GM12878 (cell line): ENCODE measurements at regions not wholly inside any gene's neighbourhood (a gene's known extent, or its start where the extent isn't known, plus 50 kb on each side); places are given as distances from the start of the nearest gene placed in this dataset.

Source experiments
- ATAC-seq: fragments of 200-7000 bp; cut with Tn5 transposase; 3 replicates; pipeline ENCODE4 v1.9.1; 2020; ENCODE audit warnings: mild to moderate bottlenecking, moderate library complexity
- BruUV-seq: library from RNA; stranded (reverse); fragments of 400-500 nt; replicated peaks from 2 replicates; lab custom pipeline; 2021; lab: Mats Ljungman, UMichigan
- CTCF ChIA-PET: fragments of 300-600 bp; sonication (Branson Sonifier 250); formaldehyde crosslinking; extraction: SDS; loops from one replicate; lab custom pipeline; 2021; ENCODE audit warnings: inconsistent platforms; lab: Yijun Ruan, JAX
- POLR2A ChIA-PET: fragments of 350-600 bp; formaldehyde crosslinking; extraction: SDS; loops from one replicate; lab custom pipeline; 2021; ENCODE audit warnings: inconsistent platforms; lab: Charles Lee
- RAD21 ChIA-PET: fragments of 300-600 bp; sonication (Branson Sonifier 250); formaldehyde crosslinking; loops from one replicate; lab custom pipeline; 2023; ENCODE audit warnings: antibody characterized with exemption; ENCODE audit not compliant: unreplicated experiment; lab: Charles Lee
- SMC1A ChIA-PET: fragments of 300-600 bp; sonication (Branson Sonifier 250); formaldehyde crosslinking; loops from one replicate; lab custom pipeline; 2023; ENCODE audit not compliant: unreplicated experiment, uncharacterized antibody; lab: Charles Lee
- DNase-seq: peaks from one replicate; pipeline ENCODE4 v3.0.0-alpha.2; 2011; ENCODE audit warnings: low read depth, low spot score
- FAIRE-seq: peaks from 3 replicates; lab custom pipeline; 2011; peaks lifted over from hg19 to GRCh38; lab: Jason Lieb, UNC
- H2AFZ ChIP-seq: 2 replicates; pipeline ENCODE4 v1.6.0; 2011; ENCODE audit warnings: low read depth, low read length, control low read depth; ENCODE audit not compliant: control insufficient read depth
- H3K27ac ChIP-seq: 2 replicates; pipeline ENCODE4 v1.5.1; 2011; ENCODE audit warnings: control low read depth; ENCODE audit not compliant: control insufficient read depth, insufficient read depth
- H3K27me3 ChIP-seq, 2 experiments: replicated peaks in 1 of 2; 2 replicates each; pipeline versions ENCODE4 v1.6.0 to v1.6.1; 2011; ENCODE audit warnings: low read length in 1 of 2; ENCODE audit not compliant: control insufficient read depth in 2 of 2, insufficient read depth in 2 of 2
- H3K36me3 ChIP-seq, 2 experiments: 2 replicates each; pipeline ENCODE4 v1.5.1; 2011; ENCODE audit warnings: low read length in 1 of 2; ENCODE audit not compliant: control insufficient read depth in 2 of 2, insufficient read depth in 2 of 2
- H3K4me1 ChIP-seq: 2 replicates; pipeline ENCODE4 v1.6.1; 2011; ENCODE audit warnings: mild to moderate bottlenecking, low read length, moderate library complexity, mixed read lengths; ENCODE audit not compliant: control insufficient read depth, insufficient read depth
- H3K4me2 ChIP-seq: 2 replicates; pipeline ENCODE4 v1.6.0; 2011; ENCODE audit warnings: control low read depth; ENCODE audit not compliant: control insufficient read depth, insufficient read depth
- H3K4me3 ChIP-seq: fragments of 200-600 bp; sonication (generic); 2 replicates; pipeline ENCODE4 v1.5.1; 2016
- H3K79me2 ChIP-seq: 2 replicates; pipeline ENCODE4 v1.6.0; 2011; ENCODE audit warnings: low read length; ENCODE audit not compliant: control insufficient read depth, insufficient read depth
- H3K9ac ChIP-seq: 2 replicates; pipeline ENCODE4 v1.8.0; 2011; ENCODE audit warnings: low read length, control low read depth, mixed read lengths; ENCODE audit not compliant: control insufficient read depth, insufficient read depth
- H3K9me3 ChIP-seq: replicated peaks from 3 replicates; pipeline ENCODE4 v1.5.1; 2011; ENCODE audit warnings: mild to moderate bottlenecking, low read length; ENCODE audit not compliant: control insufficient read depth, insufficient read depth
- H4K20me1 ChIP-seq: 2 replicates; pipeline ENCODE4 v1.6.0; 2011; ENCODE audit not compliant: control insufficient read depth, insufficient read depth
- BRCA1 ChIP-seq: IDR thresholded peaks from 2 replicates; pipeline ENCODE4 v1.6.1; 2011; ENCODE audit warnings: low read depth, low read length, improper control_type of control experiment
- CBFB ChIP-seq: IDR thresholded peaks from 2 replicates; pipeline ENCODE4 v1.6.1; 2016; ENCODE audit warnings: antibody characterized with exemption, low read depth
- HDAC6 ChIP-seq: fragments of 200-600 bp; sonication (generic); IDR thresholded peaks from one replicate; pipeline ENCODE4 v1.8.0; 2017; ENCODE audit warnings: antibody characterized with exemption; ENCODE audit not compliant: unreplicated experiment
- MAX ChIP-seq: IDR thresholded peaks from 2 replicates; pipeline ENCODE4 v1.6.1; 2012; ENCODE audit warnings: low read depth, low read length, improper control_type of control experiment
- MTA2 ChIP-seq: fragments of 450-650 bp; IDR thresholded peaks from 2 replicates; pipeline ENCODE4 v1.6.1; 2016; ENCODE audit warnings: low read depth, mild to moderate bottlenecking, moderate library complexity
- NBN ChIP-seq: fragments of 450-650 bp; IDR thresholded peaks from 2 replicates; pipeline ENCODE4 v1.6.1; 2016
- PAX8 ChIP-seq: fragments of 450-650 bp; IDR thresholded peaks from 2 replicates; pipeline ENCODE4 v1.6.1; 2017; ENCODE audit warnings: mild to moderate bottlenecking, moderate library complexity
- ZZZ3 ChIP-seq: IDR thresholded peaks from 2 replicates; pipeline ENCODE4 v1.6.1; 2011; ENCODE audit warnings: low read depth; ENCODE audit not compliant: control insufficient read depth, insufficient read length
- WGBS: methylation state at CpG from one replicate; pipeline ENCODE4 v1.1.6; 2016; ENCODE audit warnings: low lambda C conversion rate; ENCODE audit not compliant: insufficient replicate concordance, insufficient coverage; ENCODE audit errors: missing lambda C conversion rate; 5-methylcytosine and 5-hydroxymethylcytosine counted together
- in situ Hi-C: fragments of 300-500 bp; cut with MboI; formaldehyde crosslinking; loops from 9 replicates; pipeline ENCODE4 v1.14.3; 2018; ENCODE audit warnings: mixed read lengths
- intact Hi-C: fragments of 100-400 bp; cut with micrococcal nuclease; formaldehyde crosslinking; loops from one replicate; pipeline ENCODE4 v1.14.2; 2022; ENCODE audit not compliant: unreplicated experiment
- TF ChIP-seq, protein P1 (sequence below): IDR thresholded peaks from 2 replicates; pipeline ENCODE4 v1.6.1; 2012; ENCODE audit warnings: improper control_type of control experiment, low read depth, low read length; ENCODE audit not compliant: insufficient replicate concordance
- TF ChIP-seq, protein P2 (sequence below), 3 experiments: IDR thresholded peaks in 2 of 3; conservative IDR thresholded peaks in 1 of 3; 2 replicates each; pipeline ENCODE4 v1.5.1; 2011; ENCODE audit warnings: low read depth in 3 of 3, low read length in 3 of 3, mild to moderate bottlenecking in 3 of 3, control low read depth in 2 of 3, moderate library complexity in 2 of 3, inconsistent platforms in 1 of 3, mixed read lengths in 1 of 3; ENCODE audit not compliant: control insufficient read depth in 2 of 3, insufficient read depth in 1 of 3; ENCODE audit errors: extremely low read depth in 1 of 3

DNA sequence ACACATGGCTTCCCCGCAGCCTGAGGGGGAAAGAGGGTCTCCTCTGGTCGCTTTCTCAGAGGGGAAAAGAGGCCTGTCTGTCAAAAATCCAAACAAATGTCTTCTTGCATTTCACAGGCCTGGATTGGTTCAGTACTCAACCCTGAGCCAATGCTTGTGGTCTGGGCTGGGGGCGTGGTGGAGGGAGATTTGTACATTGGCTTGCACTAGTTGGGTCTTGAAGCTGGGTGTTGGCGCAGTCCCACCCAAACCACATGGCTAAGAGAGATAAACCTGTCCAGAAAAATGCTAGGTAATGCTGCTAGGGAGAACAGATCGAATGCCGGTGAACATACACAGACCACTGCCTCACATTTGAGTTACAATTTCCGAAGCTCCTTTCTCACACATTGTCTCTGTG lies 461.6 kb downstream of the MED13L start:
- in situ Hi-C loops (no loop called here), intact Hi-C loops (no loop called here)
- H3K4me3 ChIP-seq, result no peak overlapping the region
- ChIA-PET SMC1A (no interaction called here), CTCF (no interaction called here), POLR2A (no interaction called here), RAD21 (no interaction called here)
- H3K79me2 ChIP-seq, result no peaks in the 10 kb centered on the region
- no peak overlapping the region for H2AFZ ChIP-seq
- BruUV-seq, result no TSS peak
- DNase-seq (no peak), ATAC-seq (no peak), FAIRE-seq (no peak)
- 11% methylated on average over 7 of the region's 7 CpGs for WGBS
- H4K20me1 ChIP-seq, result no peaks in the 10 kb centered on the region
- no peaks in the 10 kb centered on the region for H3K4me1 ChIP-seq
- H3K36me3 ChIP-seq, result no peaks in the 10 kb centered on the region
- H3K4me2 ChIP-seq, result no peak overlapping the region
- no peaks in the 10 kb centered on the region for H3K9me3 ChIP-seq
- H3K9ac ChIP-seq, result no peak overlapping the region
- H3K27me3 ChIP-seq, result no peaks in the 10 kb centered on the region
- no peak overlapping the region for H3K27ac ChIP-seq
- TF ChIP-seq PAX8, result no peak
- TF ChIP-seq NBN, result no peak

- H2AFZ ChIP-seq, result no peak overlapping the region
- no peaks in the 10 kb centered on the region for H3K79me2 ChIP-seq
- H3K9me3 ChIP-seq, result no peaks in the 10 kb centered on the region
- intact Hi-C loops (no loop called here), in situ Hi-C loops (no loop called here)
- ChIA-PET RAD21 (no interaction called here), CTCF (interaction anchor here (0.7 kb wide), 1 partner anchor 46 kb away, joined by 3 read pairs; no protein-coding TSS in a partner anchor), POLR2A (no interaction called here), SMC1A (no interaction called here)
- H3K4me2 ChIP-seq, result no peak overlapping the region
- no peak overlapping the region for H3K27ac ChIP-seq
- no peaks in the 10 kb centered on the region for H4K20me1 ChIP-seq
- no peak overlapping the region for H3K4me3 ChIP-seq
- H3K9ac ChIP-seq, result no peak overlapping the region
- 0% methylated on average over 2 of the region's 2 CpGs for WGBS
- FAIRE-seq (no peak), ATAC-seq (no peak), DNase-seq (no peak)
- no TSS peak for BruUV-seq
- no peaks in the 10 kb centered on the region for H3K36me3 ChIP-seq
- H3K27me3 ChIP-seq, result no peaks in the 10 kb centered on the region
- TF ChIP-seq, protein P1, sequence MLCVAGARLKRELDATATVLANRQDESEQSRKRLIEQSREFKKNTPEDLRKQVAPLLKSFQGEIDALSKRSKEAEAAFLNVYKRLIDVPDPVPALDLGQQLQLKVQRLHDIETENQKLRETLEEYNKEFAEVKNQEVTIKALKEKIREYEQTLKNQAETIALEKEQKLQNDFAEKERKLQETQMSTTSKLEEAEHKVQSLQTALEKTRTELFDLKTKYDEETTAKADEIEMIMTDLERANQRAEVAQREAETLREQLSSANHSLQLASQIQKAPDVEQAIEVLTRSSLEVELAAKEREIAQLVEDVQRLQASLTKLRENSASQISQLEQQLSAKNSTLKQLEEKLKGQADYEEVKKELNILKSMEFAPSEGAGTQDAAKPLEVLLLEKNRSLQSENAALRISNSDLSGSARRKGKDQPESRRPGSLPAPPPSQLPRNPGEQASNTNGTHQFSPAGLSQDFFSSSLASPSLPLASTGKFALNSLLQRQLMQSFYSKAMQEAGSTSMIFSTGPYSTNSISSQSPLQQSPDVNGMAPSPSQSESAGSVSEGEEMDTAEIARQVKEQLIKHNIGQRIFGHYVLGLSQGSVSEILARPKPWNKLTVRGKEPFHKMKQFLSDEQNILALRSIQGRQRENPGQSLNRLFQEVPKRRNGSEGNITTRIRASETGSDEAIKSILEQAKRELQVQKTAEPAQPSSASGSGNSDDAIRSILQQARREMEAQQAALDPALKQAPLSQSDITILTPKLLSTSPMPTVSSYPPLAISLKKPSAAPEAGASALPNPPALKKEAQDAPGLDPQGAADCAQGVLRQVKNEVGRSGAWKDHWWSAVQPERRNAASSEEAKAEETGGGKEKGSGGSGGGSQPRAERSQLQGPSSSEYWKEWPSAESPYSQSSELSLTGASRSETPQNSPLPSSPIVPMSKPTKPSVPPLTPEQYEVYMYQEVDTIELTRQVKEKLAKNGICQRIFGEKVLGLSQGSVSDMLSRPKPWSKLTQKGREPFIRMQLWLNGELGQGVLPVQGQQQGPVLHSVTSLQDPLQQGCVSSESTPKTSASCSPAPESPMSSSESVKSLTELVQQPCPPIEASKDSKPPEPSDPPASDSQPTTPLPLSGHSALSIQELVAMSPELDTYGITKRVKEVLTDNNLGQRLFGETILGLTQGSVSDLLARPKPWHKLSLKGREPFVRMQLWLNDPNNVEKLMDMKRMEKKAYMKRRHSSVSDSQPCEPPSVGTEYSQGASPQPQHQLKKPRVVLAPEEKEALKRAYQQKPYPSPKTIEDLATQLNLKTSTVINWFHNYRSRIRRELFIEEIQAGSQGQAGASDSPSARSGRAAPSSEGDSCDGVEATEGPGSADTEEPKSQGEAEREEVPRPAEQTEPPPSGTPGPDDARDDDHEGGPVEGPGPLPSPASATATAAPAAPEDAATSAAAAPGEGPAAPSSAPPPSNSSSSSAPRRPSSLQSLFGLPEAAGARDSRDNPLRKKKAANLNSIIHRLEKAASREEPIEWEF, result no peak
- no peak for TF ChIP-seq CBFB
- TF ChIP-seq MAX, result no peak
- TF ChIP-seq, protein P2, sequence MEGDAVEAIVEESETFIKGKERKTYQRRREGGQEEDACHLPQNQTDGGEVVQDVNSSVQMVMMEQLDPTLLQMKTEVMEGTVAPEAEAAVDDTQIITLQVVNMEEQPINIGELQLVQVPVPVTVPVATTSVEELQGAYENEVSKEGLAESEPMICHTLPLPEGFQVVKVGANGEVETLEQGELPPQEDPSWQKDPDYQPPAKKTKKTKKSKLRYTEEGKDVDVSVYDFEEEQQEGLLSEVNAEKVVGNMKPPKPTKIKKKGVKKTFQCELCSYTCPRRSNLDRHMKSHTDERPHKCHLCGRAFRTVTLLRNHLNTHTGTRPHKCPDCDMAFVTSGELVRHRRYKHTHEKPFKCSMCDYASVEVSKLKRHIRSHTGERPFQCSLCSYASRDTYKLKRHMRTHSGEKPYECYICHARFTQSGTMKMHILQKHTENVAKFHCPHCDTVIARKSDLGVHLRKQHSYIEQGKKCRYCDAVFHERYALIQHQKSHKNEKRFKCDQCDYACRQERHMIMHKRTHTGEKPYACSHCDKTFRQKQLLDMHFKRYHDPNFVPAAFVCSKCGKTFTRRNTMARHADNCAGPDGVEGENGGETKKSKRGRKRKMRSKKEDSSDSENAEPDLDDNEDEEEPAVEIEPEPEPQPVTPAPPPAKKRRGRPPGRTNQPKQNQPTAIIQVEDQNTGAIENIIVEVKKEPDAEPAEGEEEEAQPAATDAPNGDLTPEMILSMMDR (IDR thresholded peaks at IDR 0.05 in 2 of 3, conservative IDR thresholded peaks at IDR 0.05 in 1 of 3; ENCODE audit: control insufficient read depth in 2 of 3, extremely low read depth in 1 of 3, insufficient read depth in 1 of 3, low read depth in 3 of 3, low read length in 3 of 3), result no peak
- no peak for TF ChIP-seq ZZZ3
- no peak for TF ChIP-seq HDAC6
- TF ChIP-seq BRCA1, result no peak
- TF ChIP-seq MTA2, result no peak
- no peaks in the 10 kb centered on the region for H3K4me1 ChIP-seq
Measured at GRCh38 chr12:115813256-115813655, 464.2 kb downstream of the MED13L start.
